ENCODE measurements at regions not wholly inside any gene's neighbourhood (a gene's known extent, or its start where the extent isn't known, plus 50 kb on each side); places are given as distances from the start of the nearest gene placed in this dataset.
"Not testable (repeated sequence)": the region's sequence is repeated elsewhere in the genome, so short reads cannot be mapped to it uniquely, and the experiment has no call there.

GRCh38 chr22:47406180-47406834 is 643.9 kb downstream of the TBC1D22A start:
- Histone ChIP-seq H3K4me1 (no peaks in the 10 kb centered on the region), H3K27ac (no peak overlapping the region), H3K9me3 (no peaks in the 10 kb centered on the region), H3K36me3 (no peaks in the 10 kb centered on the region), H3K4me3 (no peak overlapping the region), H3K27me3 (peaks cover 0 to 46% (median 0%) of the 10 kb centered on the region in 4 donors)
- intact Hi-C loops (cut with DNase I): no loop called here
- 82 to 86% methylated on average over 11 to 12 of the region's 12 CpGs for WGBS, 2 donors
- TF ChIP-seq CTCF (IDR thresholded peaks at IDR 0.05) (no peak), POLR2A (IDR thresholded peaks at IDR 0.05) (no peak)
- DNase-seq: no peak

- DNase-seq; H3K4me3 ChIP-seq; H3K4me1 ChIP-seq; intact Hi-C loops (cut with DNase I); H3K36me3 ChIP-seq; H3K9me3 ChIP-seq; H3K27ac ChIP-seq: not testable (repeated sequence)
- peaks cover 0 to 38% (median 0%) of the 10 kb centered on the region in 4 donors for H3K27me3 ChIP-seq
- 75 to 84% methylated on average over 15 of the region's 15 CpGs for WGBS, 2 donors
Observed at GRCh38 chr22:47405222-47405621, 642.8 kb downstream of the TBC1D22A start.

GRCh38 chr22:47402876-47403525 is 640.6 kb downstream of the TBC1D22A start:
- no peaks in the 10 kb centered on the region for H3K9me3 ChIP-seq
- H3K4me3 ChIP-seq: no peak overlapping the region
- no peak for DNase-seq
- no peaks in the 10 kb centered on the region for H3K36me3 ChIP-seq
- intact Hi-C loops (cut with DNase I): no loop called here
- TF ChIP-seq CTCF (IDR thresholded peaks at IDR 0.05): no peak
- TF ChIP-seq POLR2A (IDR thresholded peaks at IDR 0.05): no peak
- no peak overlapping the region for H3K27ac ChIP-seq
- WGBS, 2 donors: 61 to 77% methylated on average over 12 to 13 of the region's 14 CpGs
- no peaks in the 10 kb centered on the region for H3K4me1 ChIP-seq
- H3K27me3 ChIP-seq: peaks cover 0 to 16% (median 0%) of the 10 kb centered on the region in 4 donors

GRCh38 chr22:47401976-47402770 is 639.7 kb downstream of the TBC1D22A start:
- Histone ChIP-seq H3K4me1 (no peaks in the 10 kb centered on the region), H3K4me3 (no peak overlapping the region), H3K27ac (no peak overlapping the region), H3K27me3 (peaks cover 0 to 13% (median 0%) of the 10 kb centered on the region in 4 donors), H3K9me3 (no peaks in the 10 kb centered on the region), H3K36me3 (no peaks in the 10 kb centered on the region)
- no peak for DNase-seq
- intact Hi-C loops (cut with DNase I): no loop called here
- 78 to 91% methylated on average over 17 to 25 of the region's 29 CpGs for WGBS, 2 donors
- TF ChIP-seq POLR2A (IDR thresholded peaks at IDR 0.05) (no peak), CTCF (IDR thresholded peaks at IDR 0.05) (no peak)

GRCh38 chr22:47401592-47401898 is 639.1 kb downstream of the TBC1D22A start:
- Histone ChIP-seq H3K27ac (no peak overlapping the region), H3K4me1 (no peaks in the 10 kb centered on the region), H3K4me3 (no peak overlapping the region), H3K27me3 (peaks cover 0 to 17% (median 0%) of the 10 kb centered on the region in 4 donors), H3K9me3 (no peaks in the 10 kb centered on the region), H3K36me3 (no peaks in the 10 kb centered on the region)
- WGBS, 2 donors: 93 to 100% methylated on average over 1 to 10 of the region's 12 CpGs
- intact Hi-C loops (cut with DNase I): no loop called here
- TF ChIP-seq CTCF (IDR thresholded peaks at IDR 0.05): no peak
- TF ChIP-seq POLR2A (IDR thresholded peaks at IDR 0.05): no peak
- no peak for DNase-seq

Data from esophagus squamous epithelium (tissue), 5 donors.